Adrenal gland (tissue), 5 donors: ENCODE measurements at regions not wholly inside any gene's neighbourhood (a gene's known extent, or its start where the extent isn't known, plus 50 kb on each side); places are given as distances from the start of the nearest gene placed in this dataset.

ENCODE experiments used
- POLR2A ChIP-seq, 2 donors: fragments of 450-650 bp; IDR thresholded peaks; one replicate each; pipeline ENCODE4 v1.6.1; 2017; ENCODE audit warnings: antibody characterized with exemption in 2 of 2, mild to moderate bottlenecking in 2 of 2, moderate library complexity in 1 of 2
- TF ChIP-seq, protein P1 (sequence below), 6 experiments: fragments of 450-650 bp in 4 of 6; fragments of 200-600 bp in 2 of 6; sonication (generic) in 1 of 6; IDR thresholded peaks; 1 replicate in 5 of 6; 2 replicates in 1 of 6; pipeline versions ENCODE4 v1.5.1 to v1.8.0; 2016 to 2021; ENCODE audit warnings: antibody characterized with exemption in 6 of 6, mild to moderate bottlenecking in 2 of 6, moderate library complexity in 1 of 6
- donor health status: DM: no; HTN: no; CAD: no.

- TF ChIP-seq, protein P1, sequence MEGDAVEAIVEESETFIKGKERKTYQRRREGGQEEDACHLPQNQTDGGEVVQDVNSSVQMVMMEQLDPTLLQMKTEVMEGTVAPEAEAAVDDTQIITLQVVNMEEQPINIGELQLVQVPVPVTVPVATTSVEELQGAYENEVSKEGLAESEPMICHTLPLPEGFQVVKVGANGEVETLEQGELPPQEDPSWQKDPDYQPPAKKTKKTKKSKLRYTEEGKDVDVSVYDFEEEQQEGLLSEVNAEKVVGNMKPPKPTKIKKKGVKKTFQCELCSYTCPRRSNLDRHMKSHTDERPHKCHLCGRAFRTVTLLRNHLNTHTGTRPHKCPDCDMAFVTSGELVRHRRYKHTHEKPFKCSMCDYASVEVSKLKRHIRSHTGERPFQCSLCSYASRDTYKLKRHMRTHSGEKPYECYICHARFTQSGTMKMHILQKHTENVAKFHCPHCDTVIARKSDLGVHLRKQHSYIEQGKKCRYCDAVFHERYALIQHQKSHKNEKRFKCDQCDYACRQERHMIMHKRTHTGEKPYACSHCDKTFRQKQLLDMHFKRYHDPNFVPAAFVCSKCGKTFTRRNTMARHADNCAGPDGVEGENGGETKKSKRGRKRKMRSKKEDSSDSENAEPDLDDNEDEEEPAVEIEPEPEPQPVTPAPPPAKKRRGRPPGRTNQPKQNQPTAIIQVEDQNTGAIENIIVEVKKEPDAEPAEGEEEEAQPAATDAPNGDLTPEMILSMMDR (IDR thresholded peaks at IDR 0.05) = no peak
- TF ChIP-seq POLR2A (IDR thresholded peaks at IDR 0.05) = no peak
These were observed 277.8 kb downstream of the LTN1 start for GRCh38 chr21:28714777-28715464.
